Glutamatergic neuron (in vitro differentiated cells): ENCODE measurements at regions not wholly inside any gene's neighbourhood (a gene's known extent, or its start where the extent isn't known, plus 50 kb on each side); places are given as distances from the start of the nearest gene placed in this dataset.
A peak's percentile ranks its signal among the peaks of the same experiment; 100 is the strongest.

ENCODE experiments used
- DNase-seq: peaks from one replicate; pipeline ENCODE4 v3.0.0; 2022
- H3K27ac Mint-ChIP-seq: one replicate; pipeline ENCODE4 v1.8.0; 2020; ENCODE audit warnings: mild to moderate bottlenecking, mixed read lengths, inconsistent platforms; ENCODE audit not compliant: unreplicated experiment
- H3K27me3 Mint-ChIP-seq: one replicate; pipeline ENCODE4 v1.8.0; 2020; ENCODE audit warnings: mild to moderate bottlenecking, moderate library complexity, mixed read lengths, inconsistent platforms; ENCODE audit not compliant: unreplicated experiment
- H3K36me3 Mint-ChIP-seq: one replicate; pipeline ENCODE4 v1.8.0; 2020; ENCODE audit warnings: mild to moderate bottlenecking, mixed read lengths, inconsistent platforms; ENCODE audit not compliant: unreplicated experiment
- H3K4me1 Mint-ChIP-seq: one replicate; pipeline ENCODE4 v1.8.0; 2020; ENCODE audit warnings: mild to moderate bottlenecking, low read depth, mixed read lengths, inconsistent platforms; ENCODE audit not compliant: unreplicated experiment
- H3K4me3 Mint-ChIP-seq: one replicate; pipeline ENCODE4 v1.8.0; 2020; ENCODE audit warnings: mild to moderate bottlenecking, mixed read lengths, inconsistent platforms; ENCODE audit not compliant: unreplicated experiment
- H3K9me3 Mint-ChIP-seq: one replicate; pipeline ENCODE4 v1.8.0; 2020; ENCODE audit warnings: mild to moderate bottlenecking, moderate library complexity, mixed read lengths, inconsistent platforms; ENCODE audit not compliant: unreplicated experiment
- TF ChIP-seq, protein P1 (sequence below): fragments of 200-600 bp; sonication (generic); IDR thresholded peaks from one replicate; pipeline ENCODE4 v1.5.0; 2021; ENCODE audit not compliant: partially characterized antibody, unreplicated experiment

GRCh38 chrX:40167233-40167849 lies 69.6 kb upstream of the BCOR start:
- peaks cover 9% of the 10 kb centered on the region for H3K27me3 Mint-ChIP-seq
- H3K4me3 Mint-ChIP-seq = peak overlapping the region; percentile 69
- peaks cover 20% of the 10 kb centered on the region for H3K4me1 Mint-ChIP-seq
- H3K27ac Mint-ChIP-seq = no peak overlapping the region
- TF ChIP-seq, protein P1, sequence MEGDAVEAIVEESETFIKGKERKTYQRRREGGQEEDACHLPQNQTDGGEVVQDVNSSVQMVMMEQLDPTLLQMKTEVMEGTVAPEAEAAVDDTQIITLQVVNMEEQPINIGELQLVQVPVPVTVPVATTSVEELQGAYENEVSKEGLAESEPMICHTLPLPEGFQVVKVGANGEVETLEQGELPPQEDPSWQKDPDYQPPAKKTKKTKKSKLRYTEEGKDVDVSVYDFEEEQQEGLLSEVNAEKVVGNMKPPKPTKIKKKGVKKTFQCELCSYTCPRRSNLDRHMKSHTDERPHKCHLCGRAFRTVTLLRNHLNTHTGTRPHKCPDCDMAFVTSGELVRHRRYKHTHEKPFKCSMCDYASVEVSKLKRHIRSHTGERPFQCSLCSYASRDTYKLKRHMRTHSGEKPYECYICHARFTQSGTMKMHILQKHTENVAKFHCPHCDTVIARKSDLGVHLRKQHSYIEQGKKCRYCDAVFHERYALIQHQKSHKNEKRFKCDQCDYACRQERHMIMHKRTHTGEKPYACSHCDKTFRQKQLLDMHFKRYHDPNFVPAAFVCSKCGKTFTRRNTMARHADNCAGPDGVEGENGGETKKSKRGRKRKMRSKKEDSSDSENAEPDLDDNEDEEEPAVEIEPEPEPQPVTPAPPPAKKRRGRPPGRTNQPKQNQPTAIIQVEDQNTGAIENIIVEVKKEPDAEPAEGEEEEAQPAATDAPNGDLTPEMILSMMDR = no peak
- DNase-seq = no peak
- peaks cover 3% of the 10 kb centered on the region for H3K9me3 Mint-ChIP-seq
- no peaks in the 10 kb centered on the region for H3K36me3 Mint-ChIP-seq

DNA sequence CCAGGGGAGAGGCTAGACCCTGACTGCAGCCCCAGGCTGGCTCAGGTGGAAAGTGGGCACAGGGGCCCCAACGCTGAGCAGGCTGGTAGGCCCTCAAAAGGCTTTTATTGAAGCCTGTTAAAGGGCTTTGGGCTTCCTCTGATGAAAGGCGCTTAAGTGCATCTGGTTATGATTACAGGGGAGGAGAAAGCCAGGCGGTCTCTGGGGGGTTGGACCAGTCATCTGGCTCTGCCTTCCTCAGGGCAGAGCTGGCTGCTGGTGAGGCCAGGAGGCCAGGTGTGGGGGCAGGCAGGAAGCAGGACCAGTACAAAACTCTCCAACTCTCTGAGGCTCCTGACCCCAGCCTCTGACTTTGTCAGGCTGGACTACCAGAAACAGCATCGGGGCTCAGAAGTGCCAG lies 68.8 kb upstream of the BCOR start:
- peak; percentile 61 for DNase-seq
- H3K4me1 Mint-ChIP-seq = peaks cover 21% of the 10 kb centered on the region
- H3K36me3 Mint-ChIP-seq = no peaks in the 10 kb centered on the region
- TF ChIP-seq, protein P1 = no peak
- no peak overlapping the region for H3K27ac Mint-ChIP-seq
- peak overlapping the region; percentile 69 for H3K4me3 Mint-ChIP-seq
- peaks cover 9% of the 10 kb centered on the region for H3K27me3 Mint-ChIP-seq
- peaks cover 5% of the 10 kb centered on the region for H3K9me3 Mint-ChIP-seq

DNA sequence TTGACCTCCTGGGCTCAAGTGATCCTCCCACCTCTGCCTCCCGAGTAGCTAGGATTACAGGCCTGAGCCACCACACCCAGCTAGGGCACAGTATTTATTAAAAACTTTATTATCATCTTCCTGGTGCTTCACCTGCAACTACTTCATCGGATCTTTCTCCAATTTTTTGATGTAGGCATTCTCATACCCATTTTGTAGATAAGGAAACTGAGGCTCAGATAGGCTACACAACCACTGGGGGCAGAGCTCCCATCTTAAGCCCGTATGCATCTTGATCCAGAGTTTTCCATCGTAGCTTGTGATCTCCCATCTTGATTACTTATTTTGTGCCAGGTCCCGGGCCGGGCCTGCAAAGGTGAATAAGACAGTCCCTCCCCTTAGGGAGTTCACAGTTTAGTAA lies 68.1 kb upstream of the BCOR start:
- Mint-ChIP-seq H3K9me3 (peaks cover 5% of the 10 kb centered on the region), H3K36me3 (no peaks in the 10 kb centered on the region), H3K4me1 (peaks cover 21% of the 10 kb centered on the region), H3K27ac (no peak overlapping the region), H3K27me3 (peaks cover 7% of the 10 kb centered on the region), H3K4me3 (no peak overlapping the region)
- TF ChIP-seq, protein P1 = no peak
- DNase-seq = no peak

DNA sequence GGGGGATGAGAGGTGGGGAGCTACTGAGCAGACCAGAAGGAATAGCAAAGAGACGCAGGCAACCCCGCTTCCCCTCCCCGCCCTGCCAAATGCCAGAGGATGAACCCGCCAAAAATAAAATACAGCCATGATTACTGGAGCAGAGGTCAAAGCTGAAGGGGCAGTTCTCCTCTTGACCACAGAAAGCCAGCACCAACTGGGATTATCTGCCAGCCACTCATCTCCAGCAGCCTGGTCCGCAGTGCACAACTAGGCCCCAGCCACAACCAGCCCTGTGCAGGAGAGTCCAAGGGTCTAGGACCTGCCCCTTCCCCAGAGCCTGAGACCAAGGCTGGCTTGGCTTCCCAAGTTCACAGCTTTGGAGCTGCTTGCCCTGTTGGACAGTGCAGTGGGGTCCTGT lies 67.4 kb upstream of the BCOR start:
- Mint-ChIP-seq H3K36me3 (no peaks in the 10 kb centered on the region), H3K27ac (no peak overlapping the region), H3K4me3 (no peak overlapping the region), H3K27me3 (peaks cover 7% of the 10 kb centered on the region), H3K4me1 (peaks cover 21% of the 10 kb centered on the region), H3K9me3 (peaks cover 1% of the 10 kb centered on the region)
- TF ChIP-seq, protein P1 = no peak
- no peak for DNase-seq

DNA sequence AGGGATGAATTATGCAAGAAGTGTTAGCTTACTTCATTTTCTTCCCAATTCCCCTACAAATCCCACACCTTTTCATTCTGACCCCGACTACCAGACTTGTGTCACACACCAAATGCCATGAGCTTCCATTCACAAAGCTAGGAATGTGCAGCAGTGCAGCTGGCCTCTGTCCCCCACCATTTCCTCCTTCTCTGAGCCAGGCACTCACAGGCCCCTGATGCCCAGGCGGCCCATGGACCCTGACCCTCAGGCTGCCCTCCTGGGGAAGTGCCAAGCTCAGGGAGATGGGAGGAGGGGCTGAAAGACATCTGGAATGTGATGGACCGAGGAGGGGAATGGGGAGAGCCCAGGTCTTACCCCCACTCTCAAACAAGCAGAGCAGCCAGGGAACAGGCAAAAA lies 67.0 kb upstream of the BCOR start:
- H3K27me3 Mint-ChIP-seq = peaks cover 7% of the 10 kb centered on the region
- no peak for DNase-seq
- H3K36me3 Mint-ChIP-seq = no peaks in the 10 kb centered on the region
- peak overlapping the region; percentile 1 for H3K4me3 Mint-ChIP-seq
- H3K4me1 Mint-ChIP-seq = peaks cover 21% of the 10 kb centered on the region
- TF ChIP-seq, protein P1 = no peak
- no peak overlapping the region for H3K27ac Mint-ChIP-seq
- H3K9me3 Mint-ChIP-seq = peaks cover 1% of the 10 kb centered on the region
